Natural killer cell (primary cell): ENCODE measurements at regions not wholly inside any gene's neighbourhood (a gene's known extent, or its start where the extent isn't known, plus 50 kb on each side); places are given as distances from the start of the nearest gene placed in this dataset.

Source experiments
- ATAC-seq, 3 donors: fragments of 150-1000 bp in 2 of 3; fragments of 200-7000 bp in 1 of 3; cut with Tn5 transposase; 1 replicate in 1 of 3; 2 replicates in 2 of 3; pipeline ENCODE4 v1.10.0; 2021; ENCODE audit warnings: mild to moderate bottlenecking in 2 of 3, moderate library complexity in 2 of 3
- DNase-seq, 2 donors: peaks; one replicate each; pipeline versions ENCODE4 v3.0.0 to v3.0.0-alpha.2; 2013 to 2021; ENCODE audit warnings: mixed read lengths in 1 of 2
- H3K27ac ChIP-seq: one replicate; pipeline ENCODE4 v1.5.1; 2013; ENCODE audit warnings: mild to moderate bottlenecking, low read length
- H3K27me3 ChIP-seq: one replicate; pipeline ENCODE4 v1.6.1; 2013; ENCODE audit warnings: low read length; ENCODE audit not compliant: control insufficient read depth, insufficient read depth
- H3K36me3 ChIP-seq: one replicate; pipeline ENCODE4 v1.6.1; 2013; ENCODE audit warnings: low read length; ENCODE audit not compliant: control insufficient read depth, insufficient read depth
- H3K4me1 ChIP-seq: one replicate; pipeline ENCODE4 v1.6.1; 2013; ENCODE audit warnings: low read length; ENCODE audit not compliant: control insufficient read depth, insufficient read depth
- H3K4me3 ChIP-seq: one replicate; pipeline ENCODE4 v1.5.1; 2013; ENCODE audit warnings: low read length
- H3K9me3 ChIP-seq: one replicate; pipeline ENCODE4 v1.6.1; 2013; ENCODE audit warnings: low read length; ENCODE audit not compliant: control insufficient read depth, insufficient read depth
- H3K27ac Mint-ChIP-seq, 2 donors: one replicate each; pipeline ENCODE4 v1.8.0; 2022; ENCODE audit warnings: mild to moderate bottlenecking in 2 of 2, mixed read lengths in 2 of 2, moderate library complexity in 1 of 2
- H3K27me3 Mint-ChIP-seq, 2 donors: one replicate each; pipeline ENCODE4 v1.8.0; 2022; ENCODE audit warnings: low read depth in 2 of 2, mixed read lengths in 2 of 2
- H3K36me3 Mint-ChIP-seq: one replicate; pipeline ENCODE4 v1.8.0; 2022; ENCODE audit warnings: mixed read lengths
- H3K4me1 Mint-ChIP-seq, 2 donors: one replicate each; pipeline ENCODE4 v1.8.0; 2022; ENCODE audit warnings: mixed read lengths in 2 of 2
- H3K4me3 Mint-ChIP-seq: one replicate; pipeline ENCODE4 v1.8.0; 2022; ENCODE audit warnings: mild to moderate bottlenecking, moderate library complexity, mixed read lengths
- H3K9me3 Mint-ChIP-seq, 2 donors: one replicate each; pipeline ENCODE4 v1.8.0; 2022; ENCODE audit warnings: mixed read lengths in 2 of 2
- WGBS: methylation state at CpG from one replicate; pipeline ENCODE4 v1.1.7; 2013; ENCODE audit warnings: missing lambda C conversion rate; ENCODE audit not compliant: insufficient coverage; 5-methylcytosine and 5-hydroxymethylcytosine counted together
- intact Hi-C: fragments of 100-400 bp; cut with micrococcal nuclease; formaldehyde crosslinking; loops from one replicate; pipeline ENCODE4 v1.14.2; 2022
- TF ChIP-seq, protein P1 (sequence below): fragments of 200-600 bp; IDR thresholded peaks from one replicate; pipeline ENCODE4 v1.8.0; 2022; ENCODE audit warnings: antibody characterized with exemption

DNA sequence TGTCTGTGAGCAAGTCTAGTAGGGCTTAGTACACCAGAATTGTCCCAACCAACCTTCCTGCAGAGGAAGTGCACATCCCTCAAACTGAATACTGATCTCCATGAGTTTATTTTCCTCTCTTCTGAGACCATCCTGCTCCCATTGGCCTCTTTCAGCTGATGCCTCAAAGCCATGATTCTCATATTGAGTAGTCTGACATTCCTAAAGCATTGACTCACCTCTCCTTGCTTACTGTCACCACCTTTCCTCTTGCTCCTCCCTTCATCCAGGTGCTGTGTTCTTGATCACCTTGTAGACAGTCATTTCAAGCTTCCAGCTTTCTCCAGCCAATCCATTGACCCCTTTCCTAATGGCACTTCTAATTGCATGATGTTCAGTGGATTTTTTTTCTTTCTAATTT lies 583.7 kb upstream of the USP15 start:
- Mint-ChIP-seq H3K27me3 (no peaks in the 10 kb centered on the region), H3K4me3 (no peak overlapping the region), H3K9me3 (peaks cover 8 to 17% of the 10 kb centered on the region in 2 donors), H3K36me3 (no peaks in the 10 kb centered on the region), H3K27ac (no peak overlapping the region), H3K4me1 (no peaks in the 10 kb centered on the region)
- DNase-seq (no peak), ATAC-seq (no peak)
- no peak overlapping the region for H3K4me3 ChIP-seq
- H3K4me1 ChIP-seq = no peaks in the 10 kb centered on the region
- H3K9me3 ChIP-seq = no peaks in the 10 kb centered on the region
- no peaks in the 10 kb centered on the region for H3K27me3 ChIP-seq
- TF ChIP-seq, protein P1, sequence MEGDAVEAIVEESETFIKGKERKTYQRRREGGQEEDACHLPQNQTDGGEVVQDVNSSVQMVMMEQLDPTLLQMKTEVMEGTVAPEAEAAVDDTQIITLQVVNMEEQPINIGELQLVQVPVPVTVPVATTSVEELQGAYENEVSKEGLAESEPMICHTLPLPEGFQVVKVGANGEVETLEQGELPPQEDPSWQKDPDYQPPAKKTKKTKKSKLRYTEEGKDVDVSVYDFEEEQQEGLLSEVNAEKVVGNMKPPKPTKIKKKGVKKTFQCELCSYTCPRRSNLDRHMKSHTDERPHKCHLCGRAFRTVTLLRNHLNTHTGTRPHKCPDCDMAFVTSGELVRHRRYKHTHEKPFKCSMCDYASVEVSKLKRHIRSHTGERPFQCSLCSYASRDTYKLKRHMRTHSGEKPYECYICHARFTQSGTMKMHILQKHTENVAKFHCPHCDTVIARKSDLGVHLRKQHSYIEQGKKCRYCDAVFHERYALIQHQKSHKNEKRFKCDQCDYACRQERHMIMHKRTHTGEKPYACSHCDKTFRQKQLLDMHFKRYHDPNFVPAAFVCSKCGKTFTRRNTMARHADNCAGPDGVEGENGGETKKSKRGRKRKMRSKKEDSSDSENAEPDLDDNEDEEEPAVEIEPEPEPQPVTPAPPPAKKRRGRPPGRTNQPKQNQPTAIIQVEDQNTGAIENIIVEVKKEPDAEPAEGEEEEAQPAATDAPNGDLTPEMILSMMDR = no peak
- no peak overlapping the region for H3K27ac ChIP-seq
- intact Hi-C loops = no loop called here
- H3K36me3 ChIP-seq = no peaks in the 10 kb centered on the region

DNA sequence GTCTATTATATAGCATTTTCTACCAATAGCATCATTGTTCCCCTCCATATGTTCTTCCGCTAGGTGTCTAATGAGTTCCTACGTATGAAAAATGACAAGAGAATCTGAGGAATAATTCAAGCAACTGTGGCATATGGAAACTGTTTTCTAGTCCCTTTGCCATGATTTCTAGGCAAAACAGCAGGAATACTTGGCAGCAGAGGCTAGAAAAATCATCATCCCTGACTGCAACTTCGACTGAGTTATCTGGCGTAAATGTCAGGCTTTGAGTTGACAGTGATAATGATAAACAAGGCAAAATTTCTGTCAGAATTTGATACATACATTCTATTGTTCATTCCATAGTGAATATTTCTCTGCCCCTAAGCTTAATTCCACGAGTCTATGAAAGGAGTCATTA lies 572.8 kb upstream of the USP15 start:
- TF ChIP-seq, protein P1 = no peak
- Mint-ChIP-seq H3K27ac (no peak overlapping the region), H3K9me3 (peaks cover 8 to 14% of the 10 kb centered on the region in 2 donors), H3K36me3 (no peaks in the 10 kb centered on the region), H3K27me3 (no peaks in the 10 kb centered on the region), H3K4me3 (no peak overlapping the region), H3K4me1 (no peaks in the 10 kb centered on the region)
- Histone ChIP-seq H3K4me1 (no peaks in the 10 kb centered on the region), H3K9me3 (no peaks in the 10 kb centered on the region), H3K27ac (no peak overlapping the region), H3K4me3 (no peak overlapping the region), H3K27me3 (no peaks in the 10 kb centered on the region), H3K36me3 (no peaks in the 10 kb centered on the region)
- ATAC-seq (no peak), DNase-seq (no peak)
- intact Hi-C loops = no loop called here
- WGBS = 70% methylated on average over 5 of the region's 5 CpGs

DNA sequence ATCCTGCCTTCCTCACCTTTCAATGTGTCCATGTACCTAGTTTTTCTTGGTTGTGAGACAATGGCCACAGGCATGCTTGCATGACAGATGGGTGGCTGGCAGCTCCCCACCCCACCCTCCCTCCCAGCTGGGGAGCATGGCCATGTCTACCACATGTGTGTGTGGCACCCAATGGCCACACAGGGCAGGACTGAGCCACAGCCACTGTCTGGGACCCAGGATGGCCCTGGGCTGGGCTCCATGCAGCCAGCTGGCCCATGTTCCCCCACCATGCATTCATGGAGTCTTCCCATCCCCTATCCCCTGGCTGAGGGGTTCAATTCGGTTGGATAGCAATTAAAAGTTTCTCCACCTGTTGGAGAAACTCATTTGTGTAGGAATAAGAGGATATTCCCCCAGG lies 566.0 kb upstream of the USP15 start:
- H3K27ac Mint-ChIP-seq = no peak overlapping the region
- no peak for DNase-seq

DNA sequence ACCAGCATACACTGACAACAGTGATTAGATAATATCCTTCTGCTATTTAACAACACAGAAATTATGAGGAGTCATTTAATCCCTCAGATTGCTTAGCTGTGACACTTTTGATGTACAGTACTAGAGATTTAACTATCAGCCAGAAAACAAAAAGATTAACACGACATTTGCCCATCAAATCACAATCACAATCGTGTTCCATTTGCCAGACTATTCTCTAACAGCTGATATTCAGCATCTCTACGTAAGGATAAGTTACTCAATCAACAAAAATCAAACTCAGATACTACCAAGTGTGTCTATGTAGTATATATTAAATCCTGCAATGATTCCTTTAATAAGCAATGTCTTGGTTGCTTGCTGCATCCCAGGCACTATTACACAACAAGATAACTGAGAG lies 558.7 kb upstream of the USP15 start:
- peaks cover 8 to 9% of the 10 kb centered on the region in 2 donors for H3K9me3 Mint-ChIP-seq
- DNase-seq = no peak
- no peaks in the 10 kb centered on the region for H3K27me3 Mint-ChIP-seq
- H3K36me3 ChIP-seq = no peaks in the 10 kb centered on the region
- TF ChIP-seq, protein P1 = no peak
- intact Hi-C loops = no loop called here
- no peaks in the 10 kb centered on the region for H3K27me3 ChIP-seq
- H3K4me1 Mint-ChIP-seq = no peaks in the 10 kb centered on the region
- H3K4me3 ChIP-seq = no peak overlapping the region
- no peak overlapping the region for H3K27ac ChIP-seq
- WGBS = 77% methylated on average over 2 of the region's 3 CpGs
- peaks cover 1% of the 10 kb centered on the region for H3K36me3 Mint-ChIP-seq
- no peaks in the 10 kb centered on the region for H3K4me1 ChIP-seq
- no peak for ATAC-seq
- H3K4me3 Mint-ChIP-seq = no peak overlapping the region
- H3K9me3 ChIP-seq = peaks cover 8% of the 10 kb centered on the region
- H3K27ac Mint-ChIP-seq = no peak overlapping the region

More for the DNA sequence above, 566.0 kb upstream of the USP15 start:
- H3K4me3 Mint-ChIP-seq = no peak overlapping the region
- peaks cover 8 to 15% of the 10 kb centered on the region in 2 donors for H3K9me3 Mint-ChIP-seq
- Histone ChIP-seq H3K4me1 (no peaks in the 10 kb centered on the region), H3K9me3 (peaks cover 8% of the 10 kb centered on the region), H3K4me3 (no peak overlapping the region), H3K27ac (no peak overlapping the region), H3K27me3 (no peaks in the 10 kb centered on the region), H3K36me3 (no peaks in the 10 kb centered on the region)
- TF ChIP-seq, protein P1 = no peak
- no peaks in the 10 kb centered on the region for H3K4me1 Mint-ChIP-seq
- no peak for ATAC-seq
- no peaks in the 10 kb centered on the region for H3K27me3 Mint-ChIP-seq
- WGBS = no CpG with 5 or more reads among the region's 1 CpG
- H3K36me3 Mint-ChIP-seq = peaks cover 8% of the 10 kb centered on the region
- intact Hi-C loops = no loop called here
